Liver (tissue), 8 donors: ENCODE measurements at regions not wholly inside any gene's neighbourhood (a gene's known extent, or its start where the extent isn't known, plus 50 kb on each side); places are given as distances from the start of the nearest gene placed in this dataset.

Source experiments
- DNase-seq: peaks from one replicate; pipeline ENCODE4 v3.0.0-alpha.2; 2017; ENCODE audit warnings: low spot score
- H3K27ac ChIP-seq, 2 donors: one replicate each; pipeline ENCODE4 v1.7.0; 2013; ENCODE audit warnings: inconsistent platforms in 2 of 2, low read length in 2 of 2, control low read depth in 1 of 2, low read depth in 1 of 2, mild to moderate bottlenecking in 1 of 2
- H3K27me3 ChIP-seq, 4 donors: one replicate each; pipeline versions ENCODE4 v1.6.1 to v1.7.0; 2013; ENCODE audit warnings: low read length in 3 of 4, inconsistent platforms in 1 of 4, mild to moderate bottlenecking in 1 of 4, moderate library complexity in 1 of 4; ENCODE audit not compliant: control insufficient read depth in 4 of 4, insufficient read depth in 4 of 4
- H3K36me3 ChIP-seq, 4 donors: one replicate each; pipeline versions ENCODE4 v1.6.1 to v1.7.0; 2013; ENCODE audit warnings: low read length in 3 of 4, mild to moderate bottlenecking in 3 of 4, low read depth in 1 of 4, moderate library complexity in 1 of 4; ENCODE audit not compliant: control insufficient read depth in 4 of 4, insufficient read depth in 3 of 4
- H3K4me1 ChIP-seq, 4 donors: one replicate each; pipeline versions ENCODE4 v1.6.1 to v1.7.0; 2013; ENCODE audit warnings: low read length in 3 of 4, mild to moderate bottlenecking in 3 of 4, moderate library complexity in 1 of 4; ENCODE audit not compliant: control insufficient read depth in 4 of 4, insufficient read depth in 4 of 4
- H3K4me3 ChIP-seq, 3 donors: one replicate each; pipeline versions ENCODE4 v1.6.1 to v1.7.0; 2013; ENCODE audit warnings: low read length in 3 of 3, control low read depth in 1 of 3, low read depth in 1 of 3, mild to moderate bottlenecking in 1 of 3
- H3K9ac ChIP-seq, 2 donors: one replicate each; pipeline ENCODE4 v1.7.0; 2013; ENCODE audit warnings: low read length in 2 of 2, mild to moderate bottlenecking in 2 of 2, moderate library complexity in 2 of 2, control low read depth in 1 of 2, low read depth in 1 of 2
- H3K9me3 ChIP-seq, 4 donors: one replicate each; pipeline versions ENCODE4 v1.6.1 to v1.7.0; 2013; ENCODE audit warnings: low read length in 3 of 4; ENCODE audit not compliant: control insufficient read depth in 4 of 4
- ATF3 ChIP-seq: IDR thresholded peaks from 2 replicates; pipeline ENCODE4 v1.6.1; 2016; ENCODE audit warnings: antibody characterized with exemption
- CTCF ChIP-seq: fragments of 150-350 bp; IDR thresholded peaks from 2 replicates; pipeline ENCODE4 v1.5.1; 2017; ENCODE audit warnings: improper control_type of control experiment, low read depth, low read length; ENCODE audit not compliant: missing input control
- EGR1 ChIP-seq, 2 donors: IDR thresholded peaks; 2 replicates each; pipeline ENCODE4 v1.6.1; 2016 to 2018; ENCODE audit warnings: antibody characterized with exemption in 2 of 2, low read depth in 2 of 2
- FOXA1 ChIP-seq: IDR thresholded peaks from 2 replicates; pipeline ENCODE4 v1.6.1; 2016; ENCODE audit warnings: antibody characterized with exemption
- FOXA2 ChIP-seq: IDR thresholded peaks from 2 replicates; pipeline ENCODE4 v1.6.1; 2016; ENCODE audit warnings: antibody characterized with exemption
- HNF4A ChIP-seq, 2 donors: conservative IDR thresholded peaks; 2 replicates each; pipeline ENCODE4 v1.6.1; 2016; ENCODE audit warnings: antibody characterized with exemption in 2 of 2, mild to moderate bottlenecking in 2 of 2
- HNF4G ChIP-seq: IDR thresholded peaks from 2 replicates; pipeline ENCODE4 v1.6.1; 2016; ENCODE audit warnings: antibody characterized with exemption
- JUND ChIP-seq, 2 donors: IDR thresholded peaks; 2 replicates each; pipeline ENCODE4 v1.6.1; 2016; ENCODE audit warnings: antibody characterized with exemption in 2 of 2
- MAX ChIP-seq: IDR thresholded peaks from 2 replicates; pipeline ENCODE4 v1.6.1; 2016; ENCODE audit warnings: antibody characterized with exemption
- NR2F2 ChIP-seq: IDR thresholded peaks from 2 replicates; pipeline ENCODE4 v1.6.1; 2016; ENCODE audit warnings: antibody characterized with exemption
- RAD21 ChIP-seq, 2 donors: IDR thresholded peaks; 2 replicates each; pipeline ENCODE4 v1.6.1; 2016; ENCODE audit warnings: antibody characterized with exemption in 2 of 2, mild to moderate bottlenecking in 2 of 2
- RXRA ChIP-seq, 2 donors: IDR thresholded peaks; 2 replicates each; pipeline ENCODE4 v1.6.1; 2017 to 2018; ENCODE audit warnings: antibody characterized with exemption in 2 of 2, mild to moderate bottlenecking in 1 of 2
- SP1 ChIP-seq: IDR thresholded peaks from 2 replicates; pipeline ENCODE4 v1.6.1; 2018; ENCODE audit warnings: antibody characterized with exemption, mild to moderate bottlenecking
- TAF1 ChIP-seq: conservative IDR thresholded peaks from 2 replicates; pipeline ENCODE4 v1.6.1; 2016; ENCODE audit warnings: antibody characterized with exemption, mild to moderate bottlenecking
- YY1 ChIP-seq: IDR thresholded peaks from 2 replicates; pipeline ENCODE4 v1.6.1; 2016; ENCODE audit warnings: antibody characterized with exemption, mild to moderate bottlenecking
- WGBS: extraction: QIAGEN DNeasy Blood & Tissue Kit; methylation state at CpG from one replicate; pipeline ENCODE4 v1.1.7; 2013; 5-methylcytosine and 5-hydroxymethylcytosine counted together
- donor health status: healthy.
- donor health status: healthy.
- donor health status: healthy.
- donor health status: healthy.
- donor health status: healthy.

- Histone ChIP-seq H3K36me3 (no peaks in the 10 kb centered on the region), H3K27ac (no peak overlapping the region), H3K27me3 (no peaks in the 10 kb centered on the region), H3K9ac (no peak overlapping the region), H3K4me3 (no peak overlapping the region), H3K9me3 (no peaks in the 10 kb centered on the region), H3K4me1 (peaks cover 0 to 5% (median 2%) of the 10 kb centered on the region in 4 donors)
- DNase-seq = no peak
- no peak for TF ChIP-seq EGR1 (IDR thresholded peaks at IDR 0.05; ENCODE audit: low read depth in 2 of 2)
- TF ChIP-seq NR2F2 = no peak
- TF ChIP-seq FOXA2 = no peak
- no peak for TF ChIP-seq RXRA (IDR thresholded peaks at IDR 0.05)
- TF ChIP-seq MAX = no peak
- TF ChIP-seq JUND (IDR thresholded peaks at IDR 0.05) = no peak
- TF ChIP-seq YY1 = no peak
- WGBS = 97% methylated on average over 6 of the region's 6 CpGs
Observed at GRCh38 chr13:74045583-74045982, 88.6 kb downstream of the KLF12 start.

GRCh38 chr13:74043237-74043636, 91.0 kb downstream of the KLF12 start:
- no peaks in the 10 kb centered on the region for H3K36me3 ChIP-seq
- peaks cover 0 to 5% (median 2%) of the 10 kb centered on the region in 4 donors for H3K4me1 ChIP-seq
- no peak overlapping the region for H3K4me3 ChIP-seq
- H3K9ac ChIP-seq = no peak overlapping the region
- 79% methylated on average over 5 of the region's 5 CpGs for WGBS
- no peak for TF ChIP-seq RAD21 (IDR thresholded peaks at IDR 0.05)
- no peak for TF ChIP-seq EGR1 (IDR thresholded peaks at IDR 0.05; ENCODE audit: low read depth in 2 of 2)
- no peak for TF ChIP-seq FOXA1
- no peak for TF ChIP-seq JUND (IDR thresholded peaks at IDR 0.05)
- DNase-seq = no peak
- no peaks in the 10 kb centered on the region for H3K9me3 ChIP-seq
- H3K27ac ChIP-seq = no peak overlapping the region
- H3K27me3 ChIP-seq = no peaks in the 10 kb centered on the region

GRCh38 chr13:74040200-74040599, 94.0 kb downstream of the KLF12 start:
- no peak overlapping the region for H3K27ac ChIP-seq
- H3K9me3 ChIP-seq = no peaks in the 10 kb centered on the region
- H3K9ac ChIP-seq = no peak overlapping the region
- TF ChIP-seq RAD21 (IDR thresholded peaks at IDR 0.05) (peak; percentile 25 to 75), CTCF (peak; percentile 39), TAF1 (no peak)
- H3K27me3 ChIP-seq = no peaks in the 10 kb centered on the region
- H3K36me3 ChIP-seq = no peaks in the 10 kb centered on the region
- DNase-seq = no peak
- H3K4me1 ChIP-seq = peaks cover 0 to 5% (median 1%) of the 10 kb centered on the region in 4 donors
- H3K4me3 ChIP-seq = no peak overlapping the region
- WGBS = 77% methylated on average over 4 of the region's 4 CpGs

GRCh38 chr13:74039667-74040066, 94.5 kb downstream of the KLF12 start:
- Histone ChIP-seq H3K9me3 (no peaks in the 10 kb centered on the region), H3K4me1 (peaks cover 0 to 5% (median 1%) of the 10 kb centered on the region in 4 donors), H3K36me3 (no peaks in the 10 kb centered on the region), H3K27ac (no peak overlapping the region), H3K4me3 (no peak overlapping the region), H3K9ac (no peak overlapping the region), H3K27me3 (no peaks in the 10 kb centered on the region)
- no peak for DNase-seq
- WGBS = 98% methylated on average over 3 of the region's 3 CpGs
- TF ChIP-seq TAF1 (no peak), FOXA1 (no peak), SP1 (no peak), CTCF (no peak), MAX (no peak), HNF4A (conservative IDR thresholded peaks at IDR 0.05) (no peak), ATF3 (no peak), RAD21 (IDR thresholded peaks at IDR 0.05) (no peak), FOXA2 (no peak), RXRA (IDR thresholded peaks at IDR 0.05) (no peak), HNF4G (no peak), YY1 (no peak)
